ENCODE measurements at regions not wholly inside any gene's neighbourhood (a gene's known extent, or its start where the extent isn't known, plus 50 kb on each side); places are given as distances from the start of the nearest gene placed in this dataset.

GRCh38 chr7:38002689-38003088 lies 82.2 kb downstream of the EPDR1 start:
- no peak for DNase-seq

- no peak for DNase-seq
Observed at GRCh38 chr7:38006559-38006958, 86.1 kb downstream of the EPDR1 start.

GRCh38 chr7:38007096-38007495 lies 86.7 kb downstream of the EPDR1 start:
- DNase-seq, result no peak

- DNase-seq, result no peak
Observed at GRCh38 chr7:38013246-38013645, 92.8 kb downstream of the EPDR1 start.

GRCh38 chr7:38016567-38016966 lies 96.1 kb downstream of the EPDR1 start:
- DNase-seq, result no peak

GRCh38 chr7:38017320-38017719 lies 96.9 kb downstream of the EPDR1 start:
- DNase-seq, result no peak

GRCh38 chr7:38020121-38020785 lies 99.8 kb downstream of the EPDR1 start:
- no peak for DNase-seq

- DNase-seq, result no peak
Observed at GRCh38 chr7:38021892-38022291, 101.5 kb downstream of the EPDR1 start.

GRCh38 chr7:38025815-38026214 lies 105.4 kb downstream of the EPDR1 start:
- DNase-seq, result no peak

- no peak for DNase-seq
Observed at GRCh38 chr7:38027884-38028455, 107.5 kb downstream of the EPDR1 start.

GRCh38 chr7:38034062-38034908 lies 113.8 kb downstream of the EPDR1 start:
- no peak for DNase-seq

- no peak for DNase-seq
Observed at GRCh38 chr7:38040831-38041230, 120.4 kb downstream of the EPDR1 start.

- DNase-seq, result no peak
Observed at GRCh38 chr7:38049679-38050078, 128.4 kb upstream of the STARD3NL start.

- no peak for DNase-seq
Observed at GRCh38 chr7:38051311-38051710, 126.7 kb upstream of the STARD3NL start.

GRCh38 chr7:38051786-38052185 lies 126.3 kb upstream of the STARD3NL start:
- no peak for DNase-seq

- DNase-seq, result no peak
Observed at GRCh38 chr7:38052786-38053185, 125.3 kb upstream of the STARD3NL start.

- no peak for DNase-seq
Observed at GRCh38 chr7:38054199-38054598, 123.8 kb upstream of the STARD3NL start.

GRCh38 chr7:38057829-38058228 lies 120.2 kb upstream of the STARD3NL start:
- DNase-seq, result no peak

GRCh38 chr7:38060116-38060515 lies 117.9 kb upstream of the STARD3NL start:
- DNase-seq, result no peak

- no peak for DNase-seq
Observed at GRCh38 chr7:38060637-38061036, 117.4 kb upstream of the STARD3NL start.

GRCh38 chr7:38066391-38066790 lies 111.7 kb upstream of the STARD3NL start:
- no peak for DNase-seq

- DNase-seq, result no peak
Observed at GRCh38 chr7:38068461-38068860, 109.6 kb upstream of the STARD3NL start.

GRCh38 chr7:38069052-38069451 lies 109.0 kb upstream of the STARD3NL start:
- no peak for DNase-seq

- DNase-seq, result no peak
Observed at GRCh38 chr7:38070718-38071117, 107.3 kb upstream of the STARD3NL start.

Data from NCI-H187 treated with DMSO at 0.1 percent for 48 hours (cell line).